ENCODE measurements at regions not wholly inside any gene's neighbourhood (a gene's known extent, or its start where the extent isn't known, plus 50 kb on each side); places are given as distances from the start of the nearest gene placed in this dataset.

- TF ChIP-seq USF2 (IDR thresholded peaks at IDR 0.05; ENCODE audit: low read depth, low read length), result no peak
- no peak for TF ChIP-seq USF2 (CRISPR knock-in tag; IDR thresholded peaks at IDR 0.05; ENCODE audit: borderline replicate concordance)
- TF ChIP-seq, protein P1, sequence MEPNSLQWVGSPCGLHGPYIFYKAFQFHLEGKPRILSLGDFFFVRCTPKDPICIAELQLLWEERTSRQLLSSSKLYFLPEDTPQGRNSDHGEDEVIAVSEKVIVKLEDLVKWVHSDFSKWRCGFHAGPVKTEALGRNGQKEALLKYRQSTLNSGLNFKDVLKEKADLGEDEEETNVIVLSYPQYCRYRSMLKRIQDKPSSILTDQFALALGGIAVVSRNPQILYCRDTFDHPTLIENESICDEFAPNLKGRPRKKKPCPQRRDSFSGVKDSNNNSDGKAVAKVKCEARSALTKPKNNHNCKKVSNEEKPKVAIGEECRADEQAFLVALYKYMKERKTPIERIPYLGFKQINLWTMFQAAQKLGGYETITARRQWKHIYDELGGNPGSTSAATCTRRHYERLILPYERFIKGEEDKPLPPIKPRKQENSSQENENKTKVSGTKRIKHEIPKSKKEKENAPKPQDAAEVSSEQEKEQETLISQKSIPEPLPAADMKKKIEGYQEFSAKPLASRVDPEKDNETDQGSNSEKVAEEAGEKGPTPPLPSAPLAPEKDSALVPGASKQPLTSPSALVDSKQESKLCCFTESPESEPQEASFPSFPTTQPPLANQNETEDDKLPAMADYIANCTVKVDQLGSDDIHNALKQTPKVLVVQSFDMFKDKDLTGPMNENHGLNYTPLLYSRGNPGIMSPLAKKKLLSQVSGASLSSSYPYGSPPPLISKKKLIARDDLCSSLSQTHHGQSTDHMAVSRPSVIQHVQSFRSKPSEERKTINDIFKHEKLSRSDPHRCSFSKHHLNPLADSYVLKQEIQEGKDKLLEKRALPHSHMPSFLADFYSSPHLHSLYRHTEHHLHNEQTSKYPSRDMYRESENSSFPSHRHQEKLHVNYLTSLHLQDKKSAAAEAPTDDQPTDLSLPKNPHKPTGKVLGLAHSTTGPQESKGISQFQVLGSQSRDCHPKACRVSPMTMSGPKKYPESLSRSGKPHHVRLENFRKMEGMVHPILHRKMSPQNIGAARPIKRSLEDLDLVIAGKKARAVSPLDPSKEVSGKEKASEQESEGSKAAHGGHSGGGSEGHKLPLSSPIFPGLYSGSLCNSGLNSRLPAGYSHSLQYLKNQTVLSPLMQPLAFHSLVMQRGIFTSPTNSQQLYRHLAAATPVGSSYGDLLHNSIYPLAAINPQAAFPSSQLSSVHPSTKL (CRISPR knock-in tag; IDR thresholded peaks at IDR 0.05), result no peak
- no peak for TF ChIP-seq TEAD2 (CRISPR knock-in tag; IDR thresholded peaks at IDR 0.05)
- no peak for TF ChIP-seq CC2D1A (CRISPR knock-in tag; IDR thresholded peaks at IDR 0.05)
- no peak for TF ChIP-seq MLLT10 (CRISPR knock-in tag; IDR thresholded peaks at IDR 0.05)
- no peak for TF ChIP-seq HNRNPUL1 (IDR thresholded peaks at IDR 0.05; ENCODE audit: low read depth, low read length)
- TF ChIP-seq, protein P2, sequence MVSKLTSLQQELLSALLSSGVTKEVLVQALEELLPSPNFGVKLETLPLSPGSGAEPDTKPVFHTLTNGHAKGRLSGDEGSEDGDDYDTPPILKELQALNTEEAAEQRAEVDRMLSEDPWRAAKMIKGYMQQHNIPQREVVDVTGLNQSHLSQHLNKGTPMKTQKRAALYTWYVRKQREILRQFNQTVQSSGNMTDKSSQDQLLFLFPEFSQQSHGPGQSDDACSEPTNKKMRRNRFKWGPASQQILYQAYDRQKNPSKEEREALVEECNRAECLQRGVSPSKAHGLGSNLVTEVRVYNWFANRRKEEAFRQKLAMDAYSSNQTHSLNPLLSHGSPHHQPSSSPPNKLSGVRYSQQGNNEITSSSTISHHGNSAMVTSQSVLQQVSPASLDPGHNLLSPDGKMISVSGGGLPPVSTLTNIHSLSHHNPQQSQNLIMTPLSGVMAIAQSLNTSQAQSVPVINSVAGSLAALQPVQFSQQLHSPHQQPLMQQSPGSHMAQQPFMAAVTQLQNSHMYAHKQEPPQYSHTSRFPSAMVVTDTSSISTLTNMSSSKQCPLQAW (CRISPR knock-in tag; IDR thresholded peaks at IDR 0.05), result no peak
- no peak for TF ChIP-seq SOX6 (IDR thresholded peaks at IDR 0.05)
- no peak for TF ChIP-seq SOX6 (CRISPR knock-in tag; IDR thresholded peaks at IDR 0.05)
- no peak for TF ChIP-seq JDP2 (CRISPR knock-in tag; IDR thresholded peaks at IDR 0.05; ENCODE audit: borderline replicate concordance)
Measured at GRCh38 chr4:43357252-43357974, 464.9 kb downstream of the GRXCR1 start (continued).

All from HepG2 (cell line).